Stimulated activated naive B cell treated with anti-CD40 and anti-IgM and Interleukin-4, amounts not matched to agents 10 μg/mL and 1 μg/mL and 100 μg/mL, for 72 hours (primary cell): ENCODE measurements at regions not wholly inside any gene's neighbourhood (a gene's known extent, or its start where the extent isn't known, plus 50 kb on each side); places are given as distances from the start of the nearest gene placed in this dataset.

Experiments
- ATAC-seq, 2 donors: fragments of 150-1000 bp; cut with Tn5 transposase; replicated peaks; 2 replicates each; pipeline ENCODE4 v1.10.0; 2021; ENCODE audit warnings: moderate library complexity in 1 of 2
- DNase-seq: peaks from one replicate; pipeline ENCODE4 v3.0.0; 2021
- H3K27ac Mint-ChIP-seq: one replicate; pipeline ENCODE4 v1.8.0; 2022; ENCODE audit warnings: mild to moderate bottlenecking, mixed read lengths
- H3K27me3 Mint-ChIP-seq, 2 donors: one replicate each; pipeline ENCODE4 v1.8.0; 2022; ENCODE audit warnings: mixed read lengths in 2 of 2
- H3K36me3 Mint-ChIP-seq, 2 donors: one replicate each; pipeline ENCODE4 v1.8.0; 2022; ENCODE audit warnings: mixed read lengths in 2 of 2, mild to moderate bottlenecking in 1 of 2
- H3K4me1 Mint-ChIP-seq, 2 donors: one replicate each; pipeline ENCODE4 v1.8.0; 2022; ENCODE audit warnings: mixed read lengths in 2 of 2, mild to moderate bottlenecking in 1 of 2
- H3K4me3 Mint-ChIP-seq, 2 donors: one replicate each; pipeline ENCODE4 v1.8.0; 2022; ENCODE audit warnings: mild to moderate bottlenecking in 2 of 2, mixed read lengths in 2 of 2, moderate library complexity in 1 of 2
- H3K9me3 Mint-ChIP-seq, 2 donors: one replicate each; pipeline ENCODE4 v1.8.0; 2022; ENCODE audit warnings: mixed read lengths in 2 of 2, mild to moderate bottlenecking in 1 of 2

GRCh38 chr5:152290181-152290580, 114.9 kb downstream of the NMUR2 start:
- Mint-ChIP-seq H3K4me1 (no peaks in the 10 kb centered on the region), H3K27ac (no peak overlapping the region), H3K36me3 (no peaks in the 10 kb centered on the region), H3K27me3 (no peaks in the 10 kb centered on the region), H3K4me3 (no peak overlapping the region), H3K9me3 (peaks cover 0 to 1% of the 10 kb centered on the region in 2 donors)
- no peak for DNase-seq
- ATAC-seq, result no peak

GRCh38 chr5:152288917-152289595, 116.0 kb downstream of the NMUR2 start:
- peaks cover 0 to 3% of the 10 kb centered on the region in 2 donors for H3K9me3 Mint-ChIP-seq
- peaks cover 0 to 2% of the 10 kb centered on the region in 2 donors for H3K27me3 Mint-ChIP-seq
- H3K27ac Mint-ChIP-seq, result no peak overlapping the region
- H3K4me1 Mint-ChIP-seq, result no peaks in the 10 kb centered on the region
- ATAC-seq (no peak), DNase-seq (no peak)
- no peak overlapping the region for H3K4me3 Mint-ChIP-seq
- H3K36me3 Mint-ChIP-seq, result no peaks in the 10 kb centered on the region

- Mint-ChIP-seq H3K36me3 (no peaks in the 10 kb centered on the region), H3K9me3 (peaks cover 0 to 3% of the 10 kb centered on the region in 2 donors), H3K27me3 (peaks cover 0 to 3% of the 10 kb centered on the region in 2 donors), H3K4me1 (no peaks in the 10 kb centered on the region), H3K4me3 (no peak overlapping the region), H3K27ac (no peak overlapping the region)
- ATAC-seq (no peak), DNase-seq (no peak)
Observed at GRCh38 chr5:152288499-152288898, 116.6 kb downstream of the NMUR2 start.

GRCh38 chr5:152285764-152286163, 119.3 kb downstream of the NMUR2 start:
- Mint-ChIP-seq H3K4me1 (no peaks in the 10 kb centered on the region), H3K4me3 (no peak overlapping the region), H3K27ac (no peak overlapping the region), H3K36me3 (no peaks in the 10 kb centered on the region), H3K27me3 (peaks cover 0 to 3% of the 10 kb centered on the region in 2 donors), H3K9me3 (peaks cover 0 to 2% of the 10 kb centered on the region in 2 donors)
- DNase-seq (no peak), ATAC-seq (no peak)

- no peaks in the 10 kb centered on the region for H3K4me1 Mint-ChIP-seq
- no peak overlapping the region for H3K27ac Mint-ChIP-seq
- H3K27me3 Mint-ChIP-seq, result peaks cover 0 to 3% of the 10 kb centered on the region in 2 donors
- H3K9me3 Mint-ChIP-seq, result peaks cover 0 to 4% of the 10 kb centered on the region in 2 donors
- DNase-seq (no peak), ATAC-seq (no peak)
- H3K4me3 Mint-ChIP-seq, result no peak overlapping the region
- no peaks in the 10 kb centered on the region for H3K36me3 Mint-ChIP-seq
Observed at GRCh38 chr5:152282331-152282730, 122.7 kb downstream of the NMUR2 start.

- Mint-ChIP-seq H3K36me3 (no peaks in the 10 kb centered on the region), H3K9me3 (peaks cover 0 to 2% of the 10 kb centered on the region in 2 donors), H3K27me3 (no peaks in the 10 kb centered on the region), H3K27ac (no peak overlapping the region), H3K4me1 (no peaks in the 10 kb centered on the region), H3K4me3 (no peak overlapping the region)
- DNase-seq (no peak), ATAC-seq (no peak)
Observed at GRCh38 chr5:152277936-152278335, 127.1 kb downstream of the NMUR2 start.

GRCh38 chr5:152274224-152274623, 130.9 kb downstream of the NMUR2 start:
- DNase-seq, result no peak
- no peaks in the 10 kb centered on the region for H3K36me3 Mint-ChIP-seq
- peaks cover 0 to 3% of the 10 kb centered on the region in 2 donors for H3K9me3 Mint-ChIP-seq
- no peak overlapping the region for H3K4me3 Mint-ChIP-seq
- no peak for ATAC-seq
- no peaks in the 10 kb centered on the region for H3K4me1 Mint-ChIP-seq
- no peaks in the 10 kb centered on the region for H3K27me3 Mint-ChIP-seq
- H3K27ac Mint-ChIP-seq, result no peak overlapping the region

- Mint-ChIP-seq H3K4me1 (no peaks in the 10 kb centered on the region), H3K27ac (no peak overlapping the region), H3K36me3 (no peaks in the 10 kb centered on the region), H3K4me3 (no peak overlapping the region), H3K27me3 (no peaks in the 10 kb centered on the region), H3K9me3 (peaks cover 0 to 2% of the 10 kb centered on the region in 2 donors)
- ATAC-seq, result peak in 1 of 2 donors; percentile 65
- DNase-seq, result no peak
Observed at GRCh38 chr5:152271420-152271819, 133.7 kb downstream of the NMUR2 start.

- H3K27me3 Mint-ChIP-seq, result no peaks in the 10 kb centered on the region
- no peak overlapping the region for H3K27ac Mint-ChIP-seq
- no peak overlapping the region for H3K4me3 Mint-ChIP-seq
- no peak for DNase-seq
- H3K36me3 Mint-ChIP-seq, result no peaks in the 10 kb centered on the region
- H3K9me3 Mint-ChIP-seq, result peaks cover 0 to 2% of the 10 kb centered on the region in 2 donors
- no peaks in the 10 kb centered on the region for H3K4me1 Mint-ChIP-seq
- no peak for ATAC-seq
Observed at GRCh38 chr5:152270096-152270495, 135.0 kb downstream of the NMUR2 start.

- no peak overlapping the region for H3K4me3 Mint-ChIP-seq
- ATAC-seq (no peak), DNase-seq (no peak)
- H3K4me1 Mint-ChIP-seq, result no peaks in the 10 kb centered on the region
- H3K36me3 Mint-ChIP-seq, result no peaks in the 10 kb centered on the region
- no peak overlapping the region for H3K27ac Mint-ChIP-seq
- no peaks in the 10 kb centered on the region for H3K27me3 Mint-ChIP-seq
- peaks cover 0 to 2% of the 10 kb centered on the region in 2 donors for H3K9me3 Mint-ChIP-seq
Observed at GRCh38 chr5:152269533-152269932, 135.5 kb downstream of the NMUR2 start.

- Mint-ChIP-seq H3K9me3 (no peaks in the 10 kb centered on the region), H3K4me3 (no peak overlapping the region), H3K4me1 (no peaks in the 10 kb centered on the region), H3K27me3 (peaks cover 0 to 4% of the 10 kb centered on the region in 2 donors), H3K36me3 (no peaks in the 10 kb centered on the region), H3K27ac (no peak overlapping the region)
- DNase-seq (no peak), ATAC-seq (no peak)
Observed at GRCh38 chr5:152264645-152265254, 140.3 kb downstream of the NMUR2 start.

- H3K4me3 Mint-ChIP-seq, result no peak overlapping the region
- H3K27me3 Mint-ChIP-seq, result peaks cover 0 to 4% of the 10 kb centered on the region in 2 donors
- H3K4me1 Mint-ChIP-seq, result no peaks in the 10 kb centered on the region
- H3K36me3 Mint-ChIP-seq, result no peaks in the 10 kb centered on the region
- no peaks in the 10 kb centered on the region for H3K9me3 Mint-ChIP-seq
- DNase-seq, result no peak
- H3K27ac Mint-ChIP-seq, result no peak overlapping the region
- no peak for ATAC-seq
Observed at GRCh38 chr5:152262667-152263066, 142.4 kb downstream of the NMUR2 start.

GRCh38 chr5:152260940-152261339, 144.1 kb downstream of the NMUR2 start:
- Mint-ChIP-seq H3K9me3 (no peaks in the 10 kb centered on the region), H3K4me1 (no peaks in the 10 kb centered on the region), H3K27ac (no peak overlapping the region), H3K4me3 (no peak overlapping the region), H3K36me3 (no peaks in the 10 kb centered on the region), H3K27me3 (peaks cover 0 to 4% of the 10 kb centered on the region in 2 donors)
- DNase-seq, result no peak
- ATAC-seq, result no peak

- DNase-seq (no peak), ATAC-seq (no peak)
- Mint-ChIP-seq H3K27me3 (peaks cover 0 to 4% of the 10 kb centered on the region in 2 donors), H3K36me3 (no peaks in the 10 kb centered on the region), H3K4me3 (no peak overlapping the region), H3K4me1 (no peaks in the 10 kb centered on the region), H3K9me3 (no peaks in the 10 kb centered on the region), H3K27ac (no peak overlapping the region)
Observed at GRCh38 chr5:152259702-152260101, 145.4 kb downstream of the NMUR2 start.

- no peaks in the 10 kb centered on the region for H3K9me3 Mint-ChIP-seq
- no peaks in the 10 kb centered on the region for H3K36me3 Mint-ChIP-seq
- no peaks in the 10 kb centered on the region for H3K27me3 Mint-ChIP-seq
- H3K27ac Mint-ChIP-seq, result no peak overlapping the region
- ATAC-seq (no peak), DNase-seq (no peak)
- no peaks in the 10 kb centered on the region for H3K4me1 Mint-ChIP-seq
- H3K4me3 Mint-ChIP-seq, result no peak overlapping the region
Observed at GRCh38 chr5:152256580-152256979, 148.5 kb downstream of the NMUR2 start.
